ENCODE measurements at regions not wholly inside any gene's neighbourhood (a gene's known extent, or its start where the extent isn't known, plus 50 kb on each side); places are given as distances from the start of the nearest gene placed in this dataset.

GRCh38 chr7:67841896-67842295 is 845.3 kb downstream of the TYW1 start:
- POLR2A ChIA-PET (ENCODE audit: unreplicated experiment) = no interaction called here
- H4K91ac ChIP-seq (ENCODE audit: insufficient read depth, low read depth, low read length) = no peak overlapping the region
- no peaks in the 10 kb centered on the region for H3K27me3 ChIP-seq (ENCODE audit: control insufficient read depth, insufficient read depth, low read length)
- no peak overlapping the region for H2BK15ac ChIP-seq (ENCODE audit: low read depth, low read length)
- no peak overlapping the region for H3K4me2 ChIP-seq (ENCODE audit: low read depth, low read length)
- H3K4ac ChIP-seq (ENCODE audit: low read depth, low read length) = no peak overlapping the region
- no peak overlapping the region for H4K5ac ChIP-seq (ENCODE audit: low read depth, low read length)
- ATAC-seq (ENCODE audit: low read depth) (no peak), DNase-seq (no peak)
- H2AK5ac ChIP-seq (ENCODE audit: low read depth, low read length) = no peak overlapping the region
- H3K56ac ChIP-seq (ENCODE audit: extremely low read depth, insufficient read depth, low read length) = no peak overlapping the region
- no peak overlapping the region for H2BK5ac ChIP-seq (ENCODE audit: low read depth, low read length, poor library complexity, severe bottlenecking)
- H3K23ac ChIP-seq (ENCODE audit: low read depth, low read length) = no peak overlapping the region
- peaks cover 11% of the 10 kb centered on the region for H3K9me3 ChIP-seq (ENCODE audit: control insufficient read depth, insufficient read depth, low read length)
- H3K27ac ChIP-seq (ENCODE audit: insufficient read depth, low read length) = no peak overlapping the region
- WGBS, 2 experiments (ENCODE audit: extremely low coverage in 2 of 2, insufficient read length in 1 of 2) = no CpG with 5 or more reads among the region's 4 CpGs
- intact Hi-C loops (cut with micrococcal nuclease) = no loop called here
- no peak overlapping the region for H3K18ac ChIP-seq (ENCODE audit: low read depth, low read length)
- H2AK9ac ChIP-seq (replicated peaks; ENCODE audit: low read depth, low read length, poor library complexity) = no peak overlapping the region
- no TSS peak for BruUV-seq (replicated peaks)
- H3K4me3 ChIP-seq (ENCODE audit: insufficient read depth, low read depth, low read length) = no peak overlapping the region
- TF ChIP-seq MXI1 (IDR thresholded peaks at IDR 0.05; ENCODE audit: borderline replicate concordance, low read depth, low read length) (no peak), CEBPB (IDR thresholded peaks at IDR 0.05; ENCODE audit: low read depth, low read length) (no peak), RFX5 (IDR thresholded peaks at IDR 0.05; ENCODE audit: low read depth, low read length) (no peak), FOS (IDR thresholded peaks at IDR 0.05; ENCODE audit: low read depth, low read length) (no peak), BHLHE40 (IDR thresholded peaks at IDR 0.05; ENCODE audit: low read depth, low read length) (no peak), POLR2A (IDR thresholded peaks at IDR 0.05; ENCODE audit: low read depth, low read length) (no peak), ELK1 (IDR thresholded peaks at IDR 0.05; ENCODE audit: borderline replicate concordance, low read depth, low read length) (no peak), RCOR1 (IDR thresholded peaks at IDR 0.05; ENCODE audit: insufficient replicate concordance, low read length) (no peak)
- no peak overlapping the region for H2BK120ac ChIP-seq (ENCODE audit: low read depth, low read length)
- H3K4me1 ChIP-seq (ENCODE audit: control insufficient read depth, insufficient read depth, low read length) = no peaks in the 10 kb centered on the region
- no peaks in the 10 kb centered on the region for H3K79me1 ChIP-seq (ENCODE audit: low read depth in 1 of 2, low read length in 2 of 2)
- H3K14ac ChIP-seq (replicated peaks; ENCODE audit: low read depth, low read length) = no peak overlapping the region
- no peak overlapping the region for H4K8ac ChIP-seq (ENCODE audit: low read depth in 2 of 2, low read length in 2 of 2)
- H3K9me1 ChIP-seq (ENCODE audit: insufficient read depth, low read length) = no peaks in the 10 kb centered on the region
- CTCF ChIA-PET = no interaction called here
- in situ Hi-C loops (cut with MboI; ENCODE audit: low sequenced_read_pairs) = no loop called here
- H3K36me3 ChIP-seq (ENCODE audit: control insufficient read depth, insufficient read depth, low read length) = no peaks in the 10 kb centered on the region
- no peak overlapping the region for H2BK20ac ChIP-seq (ENCODE audit: low read depth, low read length)
- H4K20me1 ChIP-seq (ENCODE audit: insufficient read depth, low read length) = no peaks in the 10 kb centered on the region
- H2AFZ ChIP-seq (replicated peaks; ENCODE audit: low read length, poor library complexity) = no peak overlapping the region
- dilution Hi-C loops (cut with HindIII; ENCODE audit: low sequenced_read_pairs, unreplicated experiment) = no loop called here
- H3K9ac ChIP-seq (ENCODE audit: low read depth, low read length) = no peak overlapping the region

All from IMR-90 (cell line).